ENCODE measurements at regions not wholly inside any gene's neighbourhood (a gene's known extent, or its start where the extent isn't known, plus 50 kb on each side); places are given as distances from the start of the nearest gene placed in this dataset.

DNA sequence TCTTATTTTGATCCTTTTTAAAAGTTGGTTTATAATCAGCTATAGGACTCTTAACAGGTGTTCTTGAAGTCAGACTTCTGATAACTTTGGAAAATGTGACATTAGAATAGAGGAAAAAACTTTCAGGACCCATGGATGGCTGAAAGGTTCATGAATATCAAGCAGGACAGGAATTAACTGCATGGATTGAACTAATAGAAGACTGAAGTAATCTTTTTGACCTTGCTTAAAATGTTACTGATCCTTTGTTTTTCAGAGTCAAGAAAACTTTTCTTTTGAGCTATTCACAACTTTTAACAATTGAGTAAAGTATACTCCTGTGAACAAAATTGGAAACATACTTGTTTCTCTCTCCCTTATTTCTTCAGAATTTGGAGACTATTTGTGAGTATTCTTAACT, 79.2 kb downstream of the PLK2 start:
- TF ChIP-seq POLR2A (IDR thresholded peaks at IDR 0.05), result no peak
- H3K27ac ChIP-seq, result no peak overlapping the region
- H3K9me3 ChIP-seq, result peaks cover 0 to 11% (median 0%) of the 10 kb centered on the region in 3 donors
- H3K4me3 ChIP-seq, result no peak overlapping the region
- no peaks in the 10 kb centered on the region for H3K4me1 ChIP-seq
- H3K27me3 ChIP-seq, result no peaks in the 10 kb centered on the region
- ATAC-seq, result no peak
- H3K36me3 ChIP-seq, result no peaks in the 10 kb centered on the region

DNA sequence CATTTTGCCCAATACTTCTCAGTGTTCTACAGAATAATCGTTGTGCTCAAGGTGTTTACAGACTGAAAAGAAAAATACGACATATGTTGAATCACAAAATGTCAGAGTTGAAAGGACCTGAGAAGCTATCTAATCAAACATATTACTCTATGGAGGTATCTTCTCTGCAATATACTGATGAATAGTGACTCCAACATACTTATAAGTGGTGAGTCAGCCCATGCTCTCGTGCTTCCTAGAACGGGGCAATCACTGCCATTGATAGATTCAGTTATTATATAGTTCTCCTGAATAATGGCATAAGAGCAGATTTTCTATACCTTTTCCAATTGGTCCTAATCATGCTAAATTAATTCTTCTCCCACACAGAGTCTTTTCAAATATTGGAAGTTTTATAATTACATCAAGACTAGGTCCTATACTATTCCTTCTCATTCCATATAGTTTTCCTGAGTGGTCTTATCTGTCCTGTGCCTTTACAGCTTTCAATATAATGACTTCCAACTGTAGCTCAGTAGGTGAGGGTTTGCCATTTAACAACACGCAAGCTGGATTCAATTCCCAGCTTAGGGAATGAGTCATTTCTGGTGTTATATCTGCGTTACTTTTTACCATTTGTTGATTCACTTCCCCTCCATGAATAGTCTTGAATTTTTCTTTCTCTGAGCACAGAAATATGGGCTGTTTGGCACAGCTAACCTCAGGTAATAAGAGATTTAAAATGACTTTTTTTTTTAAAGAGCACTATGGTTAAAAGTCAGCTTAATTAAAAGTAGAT, 81.1 kb downstream of the PLK2 start:
- H3K9me3 ChIP-seq, result peaks cover 0 to 11% (median 0%) of the 10 kb centered on the region in 3 donors
- no peaks in the 10 kb centered on the region for H3K27me3 ChIP-seq
- WGBS, 2 donors (ENCODE audit: low coverage in 1 of 2), result 75 to 90% methylated on average over 6 of the region's 6 CpGs
- TF ChIP-seq POLR2A (IDR thresholded peaks at IDR 0.05) (no peak), EP300 (IDR thresholded peaks at IDR 0.05) (no peak), POLR2AphosphoS5 (IDR thresholded peaks at IDR 0.05) (no peak)
- TF ChIP-seq, protein P1, sequence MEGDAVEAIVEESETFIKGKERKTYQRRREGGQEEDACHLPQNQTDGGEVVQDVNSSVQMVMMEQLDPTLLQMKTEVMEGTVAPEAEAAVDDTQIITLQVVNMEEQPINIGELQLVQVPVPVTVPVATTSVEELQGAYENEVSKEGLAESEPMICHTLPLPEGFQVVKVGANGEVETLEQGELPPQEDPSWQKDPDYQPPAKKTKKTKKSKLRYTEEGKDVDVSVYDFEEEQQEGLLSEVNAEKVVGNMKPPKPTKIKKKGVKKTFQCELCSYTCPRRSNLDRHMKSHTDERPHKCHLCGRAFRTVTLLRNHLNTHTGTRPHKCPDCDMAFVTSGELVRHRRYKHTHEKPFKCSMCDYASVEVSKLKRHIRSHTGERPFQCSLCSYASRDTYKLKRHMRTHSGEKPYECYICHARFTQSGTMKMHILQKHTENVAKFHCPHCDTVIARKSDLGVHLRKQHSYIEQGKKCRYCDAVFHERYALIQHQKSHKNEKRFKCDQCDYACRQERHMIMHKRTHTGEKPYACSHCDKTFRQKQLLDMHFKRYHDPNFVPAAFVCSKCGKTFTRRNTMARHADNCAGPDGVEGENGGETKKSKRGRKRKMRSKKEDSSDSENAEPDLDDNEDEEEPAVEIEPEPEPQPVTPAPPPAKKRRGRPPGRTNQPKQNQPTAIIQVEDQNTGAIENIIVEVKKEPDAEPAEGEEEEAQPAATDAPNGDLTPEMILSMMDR (IDR thresholded peaks at IDR 0.05), result no peak
- no peaks in the 10 kb centered on the region for H3K36me3 ChIP-seq
- H3K27ac ChIP-seq, result no peak overlapping the region
- no peak for ATAC-seq
- H3K4me3 ChIP-seq, result no peak overlapping the region
- H3K4me1 ChIP-seq, result no peaks in the 10 kb centered on the region

DNA sequence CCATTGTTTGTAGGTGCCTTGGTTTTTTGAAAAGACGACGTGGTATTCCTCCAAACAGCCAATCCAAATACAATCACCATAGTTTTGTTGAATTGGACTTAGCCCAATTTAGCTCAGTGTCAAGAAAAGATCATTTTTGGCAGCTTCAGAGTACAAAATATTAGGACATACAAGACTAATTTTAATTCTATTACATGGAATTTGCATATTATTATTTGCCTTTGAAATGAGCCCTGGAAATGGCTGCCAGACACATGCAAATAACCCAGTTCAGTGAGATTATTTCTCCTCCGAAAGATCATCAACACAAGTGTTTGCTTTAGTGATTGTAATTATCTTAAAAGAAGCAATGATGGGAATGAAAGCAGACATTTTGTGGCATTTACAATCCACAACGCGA, 89.3 kb downstream of the PLK2 start:
- H3K27ac ChIP-seq, result no peak overlapping the region
- H3K4me3 ChIP-seq, result no peak overlapping the region
- WGBS, 2 donors (ENCODE audit: low coverage in 1 of 2), result 69 to 75% methylated on average over 5 of the region's 5 CpGs
- no peak for ATAC-seq
- TF ChIP-seq POLR2A (IDR thresholded peaks at IDR 0.05) (no peak), POLR2AphosphoS5 (IDR thresholded peaks at IDR 0.05) (no peak), EP300 (IDR thresholded peaks at IDR 0.05) (no peak)
- TF ChIP-seq, protein P1 (IDR thresholded peaks at IDR 0.05), result no peak
- no peaks in the 10 kb centered on the region for H3K4me1 ChIP-seq
- no peaks in the 10 kb centered on the region for H3K36me3 ChIP-seq
- H3K9me3 ChIP-seq, result peaks cover 0 to 4% (median 0%) of the 10 kb centered on the region in 3 donors
- no peaks in the 10 kb centered on the region for H3K27me3 ChIP-seq

DNA sequence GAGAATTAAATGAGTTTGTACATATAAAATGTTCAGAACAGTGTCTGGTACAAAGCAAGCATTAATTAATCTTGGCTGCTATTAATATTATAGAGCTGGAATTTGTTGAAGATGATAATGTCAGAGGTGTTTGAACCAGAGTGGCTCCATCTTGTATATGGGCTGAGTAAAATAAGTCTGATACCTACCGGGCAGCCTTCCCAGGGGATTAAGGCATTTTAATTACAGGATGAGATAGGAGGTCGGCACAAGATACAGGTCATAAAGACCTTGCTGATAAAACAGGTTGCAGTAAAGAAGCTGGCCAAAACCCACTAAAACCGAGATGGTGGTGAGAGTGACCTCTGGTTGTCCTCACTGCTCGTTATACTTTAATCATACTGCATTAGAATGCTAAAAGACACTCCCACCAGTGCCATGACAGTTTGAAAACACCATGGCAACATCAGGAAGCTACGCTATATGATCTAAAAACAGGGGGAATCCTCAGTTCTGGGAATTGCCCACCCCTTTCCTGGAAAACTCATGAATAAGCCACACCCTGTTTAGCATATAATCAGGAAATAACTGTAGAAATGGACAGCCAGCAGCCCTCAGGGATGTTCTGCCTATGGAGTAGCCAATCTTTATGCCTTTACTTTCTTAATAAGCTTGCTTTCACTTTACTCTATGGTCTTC, 90.2 kb downstream of the PLK2 start:
- WGBS, 2 donors (ENCODE audit: low coverage in 1 of 2), result 73 to 83% methylated on average over 5 of the region's 5 CpGs
- no peak for ATAC-seq
- H3K4me1 ChIP-seq, result no peaks in the 10 kb centered on the region

DNA sequence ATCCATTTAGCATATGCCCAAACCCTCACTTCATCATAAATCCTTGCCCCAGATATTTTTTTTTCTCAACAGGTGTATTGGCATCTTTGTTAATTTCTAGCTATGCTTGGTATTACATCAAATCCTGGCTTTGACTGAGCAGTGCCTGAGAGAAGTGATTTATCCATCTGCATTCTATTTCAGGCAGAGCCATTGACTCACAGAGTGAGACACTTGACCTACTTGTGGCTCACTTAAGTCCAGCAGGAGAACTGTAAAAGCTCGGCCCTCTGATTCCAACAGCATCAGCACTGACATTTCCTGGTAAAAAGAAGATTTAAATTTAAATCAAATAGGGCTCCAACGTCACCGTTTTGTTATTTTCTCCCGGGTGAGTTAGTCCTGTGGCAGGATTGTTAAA, 93.4 kb downstream of the PLK2 start:
- Histone ChIP-seq H3K27ac (no peak overlapping the region), H3K27me3 (no peaks in the 10 kb centered on the region), H3K4me3 (no peak overlapping the region), H3K4me1 (no peaks in the 10 kb centered on the region), H3K36me3 (no peaks in the 10 kb centered on the region), H3K9me3 (no peaks in the 10 kb centered on the region)
- ATAC-seq, result no peak
- WGBS, 2 donors (ENCODE audit: low coverage in 1 of 2), result 46 to 72% methylated on average over 3 of the region's 4 CpGs
- TF ChIP-seq EP300 (IDR thresholded peaks at IDR 0.05) (no peak), POLR2AphosphoS5 (IDR thresholded peaks at IDR 0.05) (no peak), POLR2A (IDR thresholded peaks at IDR 0.05) (no peak)
- TF ChIP-seq, protein P1 (IDR thresholded peaks at IDR 0.05), result no peak

More for the DNA sequence above, 90.2 kb downstream of the PLK2 start:
- Histone ChIP-seq H3K27me3 (no peaks in the 10 kb centered on the region), H3K36me3 (no peaks in the 10 kb centered on the region), H3K4me3 (no peak overlapping the region), H3K9me3 (peaks cover 0 to 4% (median 0%) of the 10 kb centered on the region in 3 donors), H3K27ac (no peak overlapping the region)
- TF ChIP-seq POLR2A (IDR thresholded peaks at IDR 0.05) (no peak), EP300 (IDR thresholded peaks at IDR 0.05) (no peak), POLR2AphosphoS5 (IDR thresholded peaks at IDR 0.05) (no peak)
- TF ChIP-seq, protein P1 (IDR thresholded peaks at IDR 0.05), result no peak
